HG02885 (cell line): ENCODE measurements at regions not wholly inside any gene's neighbourhood (a gene's known extent, or its start where the extent isn't known, plus 50 kb on each side); places are given as distances from the start of the nearest gene placed in this dataset.
"Not testable (repeated sequence)": the region's sequence is repeated elsewhere in the genome, so short reads cannot be mapped to it uniquely, and the experiment has no call there.

Experiments
- ATAC-seq: cut with Tn5 transposase; IDR thresholded peaks from one replicate; pipeline ENCODE4 v1.9.1; 2021; ENCODE audit warnings: mild to moderate bottlenecking; ENCODE audit not compliant: unreplicated experiment, poor library complexity

DNA sequence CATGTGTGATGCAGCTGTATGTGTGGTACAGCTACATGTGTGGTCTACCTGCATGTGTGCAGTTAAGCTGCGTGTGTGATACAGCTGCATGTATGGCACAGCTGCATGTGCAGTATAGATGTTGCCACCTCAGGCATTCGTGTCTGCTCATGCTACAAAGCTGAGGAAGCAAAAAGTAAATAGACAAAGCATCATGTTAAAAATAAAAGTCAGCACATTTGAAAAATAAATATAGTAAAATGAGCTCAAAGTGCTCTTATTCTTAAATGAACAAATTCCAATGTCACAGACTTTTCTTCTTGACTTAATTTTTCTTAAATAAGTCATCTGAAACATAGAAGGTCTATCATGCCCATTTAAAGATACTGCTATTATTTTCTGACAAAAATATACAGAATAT is 519.3 kb upstream of the SOX11 start:
- no peak for ATAC-seq

DNA sequence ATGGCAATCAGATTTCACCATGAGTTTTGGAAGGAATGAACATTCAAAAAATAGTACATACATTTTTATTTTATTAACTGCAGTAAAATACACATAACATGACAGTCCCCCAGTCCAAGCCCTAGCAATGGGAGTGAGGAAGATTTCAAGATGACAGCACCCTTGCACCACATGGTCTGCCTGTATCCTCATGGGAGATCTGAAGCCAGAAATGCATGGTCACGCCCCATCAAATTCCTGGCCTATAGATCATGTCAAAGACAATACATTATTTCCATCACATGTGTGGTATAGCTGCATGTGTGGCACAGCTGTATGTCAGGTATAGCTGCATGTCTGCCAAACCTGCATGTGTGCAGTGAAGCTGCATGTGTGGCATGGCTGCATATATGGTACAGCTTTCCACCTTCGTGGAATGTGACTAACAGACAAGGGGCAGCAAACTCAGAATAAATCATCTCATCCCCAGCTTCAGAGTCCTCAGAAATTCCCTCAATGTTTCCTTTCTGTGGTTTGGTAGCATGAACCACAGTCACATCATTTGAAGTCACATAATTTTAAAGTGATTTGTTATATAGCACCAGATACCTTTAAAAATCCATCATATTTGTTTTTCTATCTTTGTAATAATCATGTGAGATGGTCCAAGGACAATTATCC is 518.2 kb upstream of the SOX11 start:
- no peak for ATAC-seq

DNA sequence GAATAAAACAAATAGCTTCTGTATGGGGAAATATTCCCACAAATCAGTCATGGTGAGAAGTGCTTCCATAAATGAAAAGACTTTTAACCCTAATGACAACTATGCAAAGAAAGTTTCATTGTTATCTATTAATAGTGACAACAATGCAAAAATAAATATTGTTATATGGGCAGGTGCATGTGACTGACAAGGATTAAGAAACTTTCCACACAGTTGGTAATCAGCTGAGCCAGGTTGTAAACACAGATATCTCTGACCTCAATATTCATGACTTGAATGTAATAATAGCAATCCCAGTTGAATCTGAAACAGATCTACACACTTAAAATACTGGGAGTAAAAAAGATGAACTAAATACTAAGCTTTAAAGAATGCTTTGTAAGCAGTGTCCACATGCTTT is 517.0 kb upstream of the SOX11 start:
- no peak for ATAC-seq

DNA sequence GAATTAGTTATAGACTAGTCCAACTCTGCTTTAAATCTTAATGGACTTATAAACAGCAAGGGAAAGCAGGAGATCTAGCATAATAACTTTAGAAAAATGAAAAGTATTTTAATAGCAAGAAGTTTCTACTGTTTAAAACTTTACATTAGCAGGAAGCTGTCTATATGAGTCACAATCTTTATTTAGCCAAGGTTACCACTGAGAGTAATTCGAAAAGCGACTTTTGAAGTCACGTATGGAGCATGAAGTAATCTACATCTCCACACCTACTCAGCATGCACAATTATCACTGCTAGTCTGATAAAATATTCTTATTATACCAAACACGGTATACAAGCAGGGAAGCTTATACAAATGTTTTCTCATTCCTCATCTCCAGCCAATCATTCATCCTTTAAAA is 515.4 kb upstream of the SOX11 start:
- ATAC-seq, result no peak

DNA sequence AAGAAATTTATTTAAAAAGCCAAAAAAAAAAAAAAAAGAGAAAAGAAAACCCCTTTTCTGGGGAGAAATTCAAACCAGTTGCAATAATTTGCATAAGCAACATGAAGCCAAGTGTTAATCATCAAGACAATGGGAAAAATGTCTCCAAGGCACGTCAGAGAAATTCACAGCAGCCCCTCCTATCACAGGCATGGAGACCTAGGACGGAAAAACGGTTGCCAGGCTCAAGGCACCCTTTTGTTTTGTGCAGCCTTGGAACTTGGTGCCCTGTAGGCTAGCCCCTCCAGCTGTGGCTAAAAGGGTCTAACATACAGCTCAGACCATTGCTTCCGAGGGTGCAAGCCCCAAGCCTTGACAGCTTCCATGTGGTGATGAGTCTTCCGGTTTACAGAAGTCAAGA is 509.2 kb upstream of the SOX11 start:
- ATAC-seq, result no peak

DNA sequence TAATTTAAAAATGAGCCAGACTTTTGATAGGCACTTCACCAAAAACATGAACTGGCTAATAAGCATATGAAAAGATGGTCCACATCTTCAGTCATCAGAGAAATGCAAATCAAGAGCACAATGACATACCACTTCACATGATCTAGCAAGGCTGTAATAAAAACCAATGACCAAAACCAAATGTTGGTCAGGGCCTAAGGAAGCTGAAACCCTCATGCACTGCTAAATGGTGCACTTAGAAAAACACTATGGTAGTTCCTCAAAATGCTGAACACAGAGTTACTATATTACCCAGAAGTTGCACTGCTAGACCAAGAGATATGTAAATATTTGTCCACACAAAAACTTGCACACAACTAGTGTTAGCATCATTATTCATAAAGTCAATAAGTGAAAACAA is 504.9 kb upstream of the SOX11 start:
- no peak for ATAC-seq

DNA sequence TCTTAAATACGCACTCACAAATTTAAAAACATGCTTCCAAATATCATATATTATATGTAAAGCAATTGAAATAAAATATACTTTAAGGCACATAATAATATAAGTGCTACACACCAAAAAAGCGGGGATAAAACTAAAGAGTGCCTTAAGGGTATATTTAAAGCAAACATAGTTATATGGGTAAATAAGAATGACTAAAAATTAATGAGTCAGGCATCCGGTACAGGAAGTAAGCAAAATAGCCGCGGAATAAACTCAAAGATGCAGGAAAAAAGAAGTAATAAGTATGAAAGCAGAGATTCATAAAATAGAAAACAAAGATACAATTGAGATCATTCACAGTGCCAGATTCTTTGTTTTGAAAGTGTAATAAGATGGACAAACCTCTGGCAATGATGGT is 503.5 kb upstream of the SOX11 start:
- ATAC-seq, result no peak

DNA sequence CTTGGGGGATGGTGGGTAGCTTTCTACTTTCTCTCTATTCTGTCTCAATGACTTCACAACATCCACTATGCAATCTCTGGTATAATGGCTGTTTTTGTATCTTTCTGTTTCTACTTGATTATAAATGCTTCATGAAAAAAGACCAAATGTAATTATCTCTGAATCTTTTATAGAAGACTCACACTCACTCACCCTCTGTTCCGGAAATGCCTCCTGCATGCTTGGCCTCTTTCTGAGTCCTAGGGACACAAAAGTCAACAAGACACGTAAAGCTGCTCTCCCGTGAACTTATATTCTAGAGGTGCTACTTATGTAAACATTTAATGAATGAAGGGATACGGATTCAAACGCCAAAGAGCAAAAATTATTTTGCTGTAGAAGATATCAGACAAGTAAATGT is 502.2 kb upstream of the SOX11 start:
- ATAC-seq, result no peak

DNA sequence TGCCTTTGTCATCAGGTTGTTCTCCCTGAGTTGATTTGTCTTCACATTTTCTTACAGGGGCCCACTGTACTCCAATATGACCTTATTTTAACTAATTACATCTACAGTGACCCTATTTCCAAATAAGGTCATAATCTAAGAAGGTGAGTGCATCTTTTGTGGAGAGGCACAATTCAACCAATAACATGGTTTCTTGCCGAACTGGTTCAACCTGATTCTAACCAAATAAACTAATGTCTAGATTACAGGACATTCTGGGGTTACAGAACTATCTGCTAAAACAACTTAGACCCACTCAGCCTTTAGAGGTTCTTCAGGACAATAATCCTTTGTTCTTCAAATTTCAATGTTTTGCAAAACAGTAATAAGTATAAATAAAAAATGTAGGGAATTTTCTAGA is 496.5 kb upstream of the SOX11 start:
- no peak for ATAC-seq

DNA sequence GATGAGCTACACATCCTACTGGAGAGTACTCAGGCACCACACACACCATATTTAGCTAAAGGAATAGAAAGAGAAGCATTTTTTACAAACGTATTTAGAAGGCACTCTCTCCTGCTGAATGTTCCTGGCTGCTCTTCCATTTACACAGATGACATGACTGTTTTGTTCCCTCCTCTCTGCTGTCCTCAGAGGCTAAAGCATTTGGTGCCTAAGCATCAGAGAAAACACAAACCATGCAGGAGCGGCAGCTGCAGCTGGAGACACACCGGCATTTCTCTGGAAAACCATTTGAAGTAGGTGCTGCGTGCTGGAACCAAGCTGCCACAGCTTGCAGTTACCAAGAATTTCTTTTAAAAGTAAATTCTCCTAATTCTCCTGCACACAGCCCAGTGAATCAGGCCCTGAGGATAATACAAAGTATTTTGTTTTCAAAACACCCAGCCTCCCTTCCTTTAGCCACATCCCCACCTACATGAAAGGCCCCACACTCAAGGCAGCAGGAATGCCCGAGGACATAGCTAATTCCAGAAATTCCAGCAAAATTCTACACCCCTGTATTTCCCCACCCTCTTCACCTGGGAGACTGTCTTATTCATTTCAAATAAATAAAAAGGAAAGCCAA is 488.9 kb upstream of the SOX11 start:
- ATAC-seq, result no peak

DNA sequence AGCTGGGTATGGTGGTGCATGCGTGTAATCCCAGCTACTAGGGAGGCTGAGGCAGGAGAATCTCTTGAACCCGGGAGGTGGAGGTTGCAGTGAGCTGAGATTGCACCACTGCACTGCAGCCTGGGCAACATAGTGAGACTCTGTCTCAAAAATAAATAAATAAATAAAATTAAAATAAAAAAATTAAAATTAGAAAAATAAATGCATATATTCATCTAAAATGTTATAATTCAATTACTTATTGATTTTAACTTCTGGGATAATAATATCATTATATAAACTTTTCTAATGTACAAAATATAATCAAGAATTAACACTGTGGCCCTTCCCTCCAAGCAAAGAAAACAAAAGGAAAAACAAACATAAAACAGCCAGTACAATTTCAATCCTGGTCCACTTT is 485.4 kb upstream of the SOX11 start:
- ATAC-seq, result not testable (repeated sequence)

DNA sequence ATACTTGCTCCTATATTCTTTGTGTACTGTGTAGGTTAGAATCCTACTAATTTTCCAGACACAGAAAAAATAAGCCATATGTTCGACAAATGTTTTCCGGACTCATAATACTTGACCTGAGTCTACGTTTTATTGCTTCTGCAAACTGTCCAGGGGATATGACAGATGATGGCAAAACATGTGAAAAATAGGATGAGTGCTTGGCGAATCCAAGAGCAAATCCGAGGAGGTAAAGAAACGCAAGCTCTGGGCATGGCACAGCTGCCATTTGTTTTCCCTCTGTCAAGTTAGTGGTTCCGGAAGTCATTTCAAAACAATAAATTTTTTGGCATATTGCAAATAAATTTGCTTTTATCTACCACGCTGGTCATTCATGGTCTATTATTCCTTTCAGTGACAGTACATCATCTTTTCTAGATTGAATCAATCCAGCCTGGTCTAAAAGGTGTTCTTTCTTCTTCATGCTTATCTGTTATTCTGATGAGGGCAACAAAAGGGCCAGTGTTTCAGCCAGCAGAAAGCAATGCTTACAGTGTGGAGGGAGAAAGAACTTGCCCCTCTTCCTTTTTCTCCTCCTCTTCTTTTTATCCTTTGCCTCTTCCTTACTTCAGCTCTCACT is 476.1 kb upstream of the SOX11 start:
- no peak for ATAC-seq

DNA sequence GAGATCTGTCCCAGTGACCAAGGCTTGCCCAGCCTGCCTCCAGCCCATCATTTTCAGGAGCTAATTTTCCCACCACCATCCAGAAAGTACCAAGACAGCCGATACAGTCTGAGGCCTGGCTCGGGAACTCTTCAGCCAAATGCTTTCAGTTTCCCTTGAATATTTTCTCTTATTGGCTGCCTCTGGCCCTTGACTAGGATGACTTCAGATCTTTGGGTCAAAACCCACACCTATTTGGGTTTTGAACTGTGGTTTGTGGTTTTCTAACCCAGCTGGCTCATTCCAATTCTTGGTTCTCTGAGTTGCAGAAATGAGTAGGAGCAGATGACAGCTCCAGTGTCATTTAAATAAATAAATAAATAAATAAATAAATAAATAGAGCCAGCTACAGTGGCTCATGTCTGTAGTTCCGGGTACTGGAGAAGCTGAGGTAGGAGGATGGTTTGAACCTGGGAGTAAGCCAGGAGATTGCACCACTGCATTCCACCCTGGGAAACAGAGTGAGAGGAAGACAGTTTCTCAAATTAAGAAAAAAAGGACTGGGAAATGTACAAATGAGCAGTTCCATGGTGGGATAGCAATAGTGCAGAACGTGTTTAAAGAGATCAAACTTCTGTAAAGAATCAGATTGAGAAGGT is 465.0 kb upstream of the SOX11 start:
- ATAC-seq, result no peak

DNA sequence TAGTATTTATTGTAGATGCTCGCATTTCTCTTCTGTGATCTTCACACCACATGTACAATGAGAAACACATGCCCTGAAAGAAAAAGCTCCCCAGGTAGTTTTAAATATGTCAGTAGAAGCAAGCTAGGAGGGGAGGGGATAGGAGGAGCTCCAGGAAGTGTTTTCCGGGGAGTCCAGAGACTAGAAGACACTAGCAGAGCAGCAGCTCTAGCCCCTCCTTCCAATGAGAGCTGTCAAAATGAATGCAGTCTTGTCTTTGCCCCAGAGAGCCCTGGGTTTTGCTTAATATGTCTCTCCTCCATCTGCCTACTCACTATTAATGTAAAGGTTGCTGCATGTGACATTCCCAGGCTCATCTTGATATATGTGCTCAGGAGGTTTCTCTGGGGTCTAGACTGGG is 462.6 kb upstream of the SOX11 start:
- no peak for ATAC-seq

DNA sequence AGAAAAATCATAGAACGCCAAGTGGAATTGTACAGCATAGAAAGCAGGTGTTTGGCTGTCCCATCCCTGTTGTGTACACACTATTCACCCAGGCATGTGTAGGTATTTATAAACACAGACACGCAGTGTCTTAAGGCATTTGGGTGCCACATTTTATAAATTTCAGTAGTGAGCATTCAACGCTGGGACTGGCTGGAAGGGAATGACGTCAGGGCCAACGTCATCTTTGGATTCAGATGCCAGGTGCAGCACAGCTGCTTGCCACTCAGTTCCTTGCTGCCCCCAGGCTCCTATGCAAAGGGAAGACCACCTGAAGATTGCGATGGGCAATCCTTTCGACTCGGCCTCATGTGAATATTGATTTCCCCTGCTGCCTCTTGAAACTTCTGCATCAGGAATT is 461.7 kb upstream of the SOX11 start:
- no peak for ATAC-seq

DNA sequence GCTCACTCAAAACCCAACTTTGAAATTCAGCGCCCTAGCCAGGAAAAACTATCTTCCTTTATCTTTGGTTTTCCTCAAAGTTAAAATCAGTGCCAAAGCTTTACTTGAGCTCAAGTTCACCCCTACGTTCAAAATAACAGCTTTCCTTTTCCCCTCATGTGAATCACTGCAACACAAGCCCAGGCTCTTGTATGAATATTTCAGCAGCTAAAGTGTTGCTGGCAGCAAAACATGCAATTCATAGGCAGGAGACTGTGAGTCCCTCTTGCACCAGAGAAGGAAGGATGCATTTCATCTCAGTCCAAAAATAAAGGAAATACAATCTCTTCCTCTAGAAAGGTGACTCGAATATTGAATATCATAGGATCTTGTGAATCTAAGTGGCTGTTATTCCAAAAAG is 461.3 kb upstream of the SOX11 start:
- no peak for ATAC-seq

DNA sequence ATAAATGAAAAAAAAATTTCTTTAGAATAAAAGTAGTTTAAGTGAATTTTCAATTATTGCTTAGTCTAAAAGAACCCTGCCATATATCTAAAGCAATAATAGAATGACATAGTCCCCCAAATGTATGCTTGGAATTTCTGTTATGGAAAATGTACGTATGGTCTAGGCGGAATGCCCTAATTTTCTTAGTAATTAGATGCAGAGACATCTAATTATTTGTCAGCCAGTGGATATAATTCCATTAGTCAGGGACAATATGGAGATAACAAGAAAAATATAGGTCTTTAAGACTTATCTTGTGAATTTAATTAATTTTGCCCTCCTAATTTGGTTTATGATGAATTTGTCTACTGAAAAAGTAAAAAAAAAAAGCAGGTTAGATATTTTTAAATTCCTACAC is 460.9 kb upstream of the SOX11 start:
- ATAC-seq, result no peak

DNA sequence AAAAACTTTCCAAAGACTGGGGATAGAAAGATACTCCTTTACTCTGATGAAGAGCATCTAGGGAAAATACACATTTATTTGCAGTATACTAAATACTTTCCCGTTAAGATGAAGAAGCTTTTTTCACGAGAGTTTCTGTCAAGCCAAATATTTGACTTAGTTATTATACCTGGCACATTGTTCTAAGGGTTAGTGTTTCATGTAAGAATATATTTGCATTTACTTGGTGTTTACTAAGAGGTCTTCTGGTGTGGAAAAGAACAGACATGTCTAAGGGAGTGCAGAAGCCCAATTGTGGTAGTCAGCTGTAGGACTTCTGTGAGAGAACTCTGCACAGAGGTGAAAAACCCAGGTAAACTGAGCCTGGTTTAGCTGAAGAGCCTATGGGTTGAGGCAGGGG is 457.6 kb upstream of the SOX11 start:
- ATAC-seq, result no peak

DNA sequence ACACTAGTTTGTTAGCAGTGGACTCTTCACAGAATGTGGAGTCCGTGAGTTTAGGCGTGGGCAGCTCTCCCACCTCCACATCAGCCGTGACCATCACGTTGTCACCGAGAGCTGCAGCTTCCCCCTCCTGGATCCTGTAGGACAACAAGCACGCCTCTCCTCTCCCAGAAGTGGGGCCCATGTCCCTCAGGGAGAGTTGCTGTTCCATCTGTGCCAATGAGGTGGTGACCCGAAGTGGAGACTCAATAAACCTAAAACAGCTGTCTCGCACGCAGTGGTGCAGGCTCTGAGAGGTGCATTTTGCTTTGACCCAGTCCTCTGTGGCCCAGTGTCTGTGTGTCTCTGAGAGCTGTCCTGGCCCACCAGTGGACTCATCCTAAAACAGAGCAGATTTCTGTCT is 456.5 kb upstream of the SOX11 start:
- ATAC-seq, result no peak

DNA sequence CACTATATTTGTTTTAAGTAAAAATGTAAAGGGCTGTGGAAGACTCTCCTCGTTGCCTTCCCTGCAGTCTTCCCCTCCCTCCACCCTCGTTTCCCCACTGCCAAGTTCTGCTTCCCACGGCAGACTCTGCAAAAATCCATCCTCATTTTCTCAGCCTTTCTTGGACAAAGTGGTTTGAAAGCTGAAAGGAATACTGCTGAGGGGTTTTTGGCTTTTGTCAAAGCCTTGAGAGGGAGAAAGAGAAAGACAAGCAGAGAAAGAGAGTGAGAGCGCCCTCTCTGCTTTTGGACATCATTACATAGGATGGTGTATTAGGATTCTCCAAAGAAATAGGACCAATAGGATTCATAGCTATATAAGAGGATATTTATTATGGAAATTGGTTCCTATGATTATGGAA is 455.9 kb upstream of the SOX11 start:
- no peak for ATAC-seq

DNA sequence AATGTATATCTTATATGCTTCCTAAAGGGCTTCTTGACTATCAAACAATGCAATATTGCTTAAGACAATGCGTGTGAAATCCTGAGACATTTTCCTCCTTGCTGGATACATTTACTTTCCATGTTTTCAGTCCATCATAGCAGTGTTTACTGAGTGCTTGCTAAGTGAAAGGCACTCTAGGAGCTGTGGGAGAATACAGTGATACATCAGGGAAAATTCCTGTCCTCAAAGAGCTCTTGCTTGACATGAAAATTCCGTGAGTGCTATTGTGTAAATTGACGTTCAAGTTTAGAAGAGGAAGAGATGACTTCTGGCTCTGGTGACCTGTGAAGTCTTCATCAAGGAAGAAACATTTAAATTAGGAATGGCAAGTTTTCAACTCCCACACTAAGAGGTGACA is 449.4 kb upstream of the SOX11 start:
- ATAC-seq, result no peak

DNA sequence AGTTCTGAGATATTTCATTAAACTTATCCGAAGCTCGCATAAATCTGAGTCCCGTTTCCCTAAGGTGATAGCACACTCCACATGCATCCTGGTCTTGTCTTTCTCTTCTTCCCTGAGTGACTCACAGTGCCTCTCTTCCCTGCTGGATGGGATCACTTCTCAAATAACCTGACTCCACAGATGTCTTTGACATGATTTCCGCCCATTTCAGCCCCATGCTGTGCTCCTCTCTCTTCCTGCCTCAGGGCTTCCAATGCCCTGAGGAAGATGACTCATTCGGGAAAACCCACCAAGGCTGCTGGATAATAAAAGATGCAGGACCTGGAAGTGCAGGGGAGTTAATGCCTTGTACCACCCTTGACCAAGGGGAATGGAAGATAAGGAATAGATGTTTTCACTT is 441.7 kb upstream of the SOX11 start:
- no peak for ATAC-seq
